NCI-H1105 (cell line): ENCODE measurements at regions not wholly inside any gene's neighbourhood (a gene's known extent, or its start where the extent isn't known, plus 50 kb on each side); places are given as distances from the start of the nearest gene placed in this dataset.
A peak's percentile ranks its signal among the peaks of the same experiment; 100 is the strongest.

ENCODE experiments used
- DNase-seq: peaks from one replicate; lab custom pipeline; 2025; lab: John Stamatoyannopoulos, UW

DNA sequence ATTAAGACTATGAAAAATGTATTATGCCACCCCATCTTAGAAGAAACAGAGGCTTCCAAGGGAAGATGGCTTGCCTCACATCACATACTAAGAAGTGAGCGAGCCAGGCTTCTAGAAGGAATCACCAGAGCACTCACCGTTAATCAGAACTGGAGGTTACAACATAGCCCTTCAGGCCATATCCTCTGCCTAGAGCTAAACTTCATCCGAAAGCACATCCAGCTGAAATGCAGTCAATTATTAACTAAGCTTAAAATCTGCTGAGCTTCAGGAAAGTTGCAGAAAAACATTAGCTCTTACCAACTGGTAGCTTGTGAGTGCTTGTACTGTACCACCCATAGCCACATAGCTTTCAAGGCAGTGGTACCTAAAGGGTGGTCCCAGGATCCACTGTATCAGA, 483.2 kb downstream of the TBL1XR1 start:
- no peak for DNase-seq

DNA sequence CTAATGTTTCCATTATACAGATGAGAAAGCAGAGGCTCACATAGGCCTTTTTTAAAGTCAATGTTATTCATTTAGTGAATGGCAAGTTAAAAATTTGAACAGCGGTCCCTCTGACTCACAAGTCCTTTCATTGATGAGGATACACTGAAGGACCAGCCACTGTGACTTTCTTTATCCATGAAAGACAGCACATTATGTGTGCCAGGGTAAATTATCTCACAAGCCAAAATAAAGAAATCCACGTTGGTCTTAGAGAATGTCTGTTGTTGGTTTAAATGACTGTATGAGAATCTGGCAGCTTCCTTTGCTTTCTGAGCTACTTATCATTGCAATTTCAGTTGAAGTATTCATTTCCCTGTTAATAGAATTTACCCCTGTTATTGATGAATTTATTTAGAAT, 485.1 kb downstream of the TBL1XR1 start:
- DNase-seq: no peak

DNA sequence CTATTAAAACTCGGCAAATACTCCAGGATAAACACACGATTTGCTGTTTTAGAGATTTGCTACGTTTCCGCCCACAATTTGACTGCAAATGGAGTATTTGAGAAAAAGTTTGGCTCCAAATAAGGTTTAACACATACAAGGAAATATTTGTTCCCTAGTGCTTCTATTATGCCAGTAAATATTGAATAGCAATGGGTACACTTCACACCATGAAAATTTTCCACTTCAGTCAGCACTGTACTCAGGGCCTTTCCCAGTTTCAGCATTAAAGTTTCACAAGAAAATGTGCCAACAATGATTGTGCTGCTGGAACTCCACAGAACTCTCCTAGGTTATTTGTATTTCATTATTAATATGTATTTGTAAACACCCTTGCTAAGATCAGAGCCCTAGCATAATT, 498.0 kb downstream of the TBL1XR1 start:
- no peak for DNase-seq

DNA sequence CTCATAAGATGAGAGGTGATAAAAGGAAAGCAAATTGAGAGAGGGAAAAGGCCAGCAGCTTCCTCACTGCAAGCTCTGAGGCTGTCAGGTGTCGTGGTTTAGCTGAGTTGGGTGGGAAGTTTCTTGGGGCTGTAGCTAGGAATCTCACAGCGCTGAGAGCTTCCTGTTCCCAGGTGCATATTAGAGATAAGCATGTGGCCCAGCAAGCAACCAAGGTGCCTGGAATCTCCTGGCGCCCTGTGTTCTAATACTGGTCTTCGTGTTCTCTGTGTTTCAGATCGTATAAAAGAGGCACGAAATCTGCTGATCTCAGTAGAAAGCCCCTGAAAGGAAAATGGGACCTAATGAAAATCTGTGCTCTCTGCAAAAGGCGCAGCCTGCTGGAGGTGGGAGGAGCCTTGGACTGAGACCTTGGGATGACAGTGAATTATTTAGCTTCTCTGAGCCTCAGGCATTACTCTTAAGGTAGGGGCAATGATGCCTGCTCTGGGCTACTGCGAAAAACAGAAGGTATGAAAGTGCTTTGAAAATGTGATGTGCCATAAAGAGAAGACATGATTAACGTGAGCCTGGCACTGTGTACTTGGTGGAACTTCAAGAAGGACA, 499.9 kb downstream of the TBL1XR1 start:
- DNase-seq: no peak

DNA sequence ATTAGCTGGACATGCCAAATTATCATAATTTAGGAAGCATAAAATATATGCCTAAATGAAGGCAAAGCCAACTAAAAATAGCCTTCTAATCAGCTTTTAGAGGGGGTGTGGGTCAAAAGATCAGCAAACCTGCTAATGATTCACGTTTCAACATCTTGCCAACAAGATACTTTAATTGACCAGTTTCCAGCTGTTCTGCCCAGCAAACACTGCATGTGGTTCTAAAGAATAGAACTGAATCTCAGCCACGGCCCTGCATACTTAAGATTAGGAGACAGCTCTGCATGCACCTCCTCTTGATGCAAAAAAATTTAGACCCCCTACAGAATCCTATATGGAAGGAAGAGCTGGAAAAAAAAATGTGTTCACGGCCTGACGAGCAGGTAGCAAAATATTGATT, 500.5 kb downstream of the TBL1XR1 start:
- no peak for DNase-seq

DNA sequence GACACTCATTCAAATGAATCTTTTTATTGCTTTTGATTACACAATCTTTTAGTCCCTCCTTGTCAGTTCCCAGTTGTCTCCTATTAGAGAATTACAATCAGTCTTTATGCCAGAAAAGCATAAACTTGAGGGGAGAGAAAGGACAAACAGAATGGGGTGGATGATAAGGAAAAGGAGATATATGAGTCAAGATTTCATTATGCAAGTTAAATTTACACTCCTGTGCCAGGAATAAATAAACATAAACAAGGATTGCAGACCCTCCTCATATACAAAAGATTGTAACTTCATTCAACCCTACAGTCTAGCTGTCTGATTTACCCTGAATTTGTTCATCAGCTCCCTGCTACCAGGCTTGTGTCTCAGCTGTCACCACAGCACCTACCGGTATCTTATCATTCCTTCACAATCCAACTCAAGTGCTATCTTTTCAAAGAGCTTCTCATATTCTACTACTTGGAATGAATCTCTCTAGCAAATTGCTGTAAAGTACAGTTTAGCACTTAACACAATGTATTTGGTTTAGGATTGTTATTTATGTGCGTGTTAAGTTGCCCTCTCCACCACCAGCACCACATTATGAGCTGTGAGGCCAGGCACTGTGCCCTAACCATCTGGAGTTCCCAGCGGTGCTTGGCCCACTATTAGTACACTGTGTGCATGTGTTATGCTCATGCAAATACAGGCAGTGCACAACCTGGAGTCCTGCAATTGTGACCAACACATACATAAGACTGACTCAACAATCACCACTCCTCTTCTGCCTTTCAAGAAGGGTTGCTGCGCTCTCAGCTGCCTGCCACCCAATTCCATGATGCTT, 504.1 kb downstream of the TBL1XR1 start:
- DNase-seq: no peak

DNA sequence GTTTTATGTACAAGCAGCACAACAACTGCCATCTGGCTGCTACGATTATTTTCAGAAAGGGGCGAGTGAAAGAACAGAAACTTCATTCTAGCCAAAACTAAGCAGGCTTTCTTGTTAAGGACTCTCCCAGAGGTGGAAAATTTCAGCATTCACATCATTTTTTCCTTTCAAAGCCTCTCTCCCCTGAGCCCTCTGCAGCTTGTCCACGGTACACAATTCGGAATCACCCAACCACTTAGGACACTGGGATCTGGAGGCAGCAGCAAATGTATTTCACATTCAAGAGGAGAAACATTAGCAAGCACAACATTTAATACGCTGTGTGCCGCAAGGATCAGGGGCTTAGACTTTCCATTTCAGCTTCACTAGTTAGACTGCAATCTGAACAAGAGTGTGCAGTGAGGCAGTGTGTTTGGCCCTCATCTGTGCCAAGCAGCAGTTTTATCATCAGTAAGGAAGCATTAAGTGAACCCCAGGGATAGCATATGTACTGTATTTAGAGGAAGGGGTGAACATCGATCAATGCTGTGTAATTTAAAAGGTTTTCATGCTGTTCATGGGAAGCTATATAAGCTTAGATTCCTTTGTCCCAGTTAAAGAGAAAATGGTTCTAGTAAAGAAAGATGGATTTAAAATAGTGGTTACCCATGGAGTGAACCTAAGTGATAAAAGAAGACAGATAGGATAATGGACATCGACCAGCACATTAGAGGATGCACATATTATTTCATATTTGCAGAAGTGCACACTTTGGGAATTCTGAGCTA, 504.9 kb downstream of the TBL1XR1 start:
- DNase-seq: no peak

DNA sequence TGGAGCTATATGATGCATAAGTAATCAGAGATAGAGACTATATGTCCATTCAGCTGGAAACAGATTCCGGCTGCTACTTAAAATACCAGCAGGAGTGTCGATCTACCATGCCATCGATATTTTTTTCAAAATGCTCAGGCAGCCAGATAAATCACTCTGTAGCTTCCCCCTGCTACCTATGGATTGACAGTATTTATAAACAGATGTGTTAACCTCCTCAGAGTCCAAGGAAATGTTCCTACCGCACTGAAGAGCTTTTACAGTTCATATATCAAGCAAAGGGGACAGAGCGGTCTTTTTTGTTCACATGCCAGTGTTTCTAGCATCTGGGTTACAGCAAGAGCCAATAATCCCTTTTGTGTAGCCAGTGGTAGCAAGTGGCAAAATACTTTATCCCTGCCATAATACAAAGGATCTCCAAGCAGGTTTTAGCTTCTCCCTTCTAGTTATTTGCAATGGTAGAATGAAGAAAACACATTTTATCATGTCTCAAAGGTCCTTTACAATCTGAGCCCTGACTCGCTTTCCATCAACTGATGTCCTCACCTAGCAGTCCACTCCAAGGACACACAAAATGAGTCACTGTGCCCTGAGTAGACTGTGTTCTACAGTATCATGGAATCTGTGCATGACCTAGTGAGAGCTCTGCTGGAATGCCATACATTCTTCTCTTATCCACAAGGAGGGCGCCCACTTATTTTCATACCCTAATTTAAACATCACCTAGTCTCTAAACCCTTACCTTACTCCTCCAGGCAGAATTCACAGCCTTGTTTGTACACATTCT, 507.0 kb downstream of the TBL1XR1 start:
- DNase-seq: no peak

DNA sequence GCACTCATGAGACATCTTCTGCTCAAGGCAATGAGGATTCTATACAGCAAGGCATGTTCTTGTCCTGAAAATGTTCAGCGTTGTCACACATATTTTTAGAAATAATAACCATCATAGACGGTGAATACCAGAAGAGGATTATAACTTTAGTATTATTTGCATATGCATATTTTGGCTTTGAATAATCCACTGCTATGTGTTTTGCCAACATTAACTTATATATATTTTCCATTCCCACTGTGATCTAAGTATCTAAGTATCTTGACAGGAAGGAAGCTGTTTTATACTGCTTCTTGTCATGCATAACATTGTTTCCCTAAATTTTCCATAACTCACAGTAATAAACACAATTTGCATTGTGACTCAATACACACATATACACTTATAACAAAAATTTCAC, 509.5 kb downstream of the TBL1XR1 start:
- DNase-seq: no peak

DNA sequence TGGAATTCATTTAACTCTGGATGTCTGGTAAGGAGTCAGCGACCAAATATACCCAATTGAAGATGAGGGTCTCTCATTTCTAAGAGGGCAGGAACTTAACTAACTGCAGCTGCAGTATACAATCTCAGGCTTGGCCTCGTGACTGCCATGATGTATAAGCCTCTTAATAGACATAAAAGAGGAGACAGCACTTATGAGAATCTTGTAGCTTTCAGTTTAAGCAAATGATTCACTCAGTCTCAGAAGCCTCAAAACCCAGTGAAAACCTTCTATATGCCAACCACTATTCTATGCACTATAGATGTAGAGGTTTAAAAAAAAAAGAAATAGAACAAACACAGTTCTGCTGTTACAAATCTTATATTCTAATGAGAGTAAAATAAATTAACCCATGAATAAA, 513.9 kb downstream of the TBL1XR1 start:
- DNase-seq: no peak

DNA sequence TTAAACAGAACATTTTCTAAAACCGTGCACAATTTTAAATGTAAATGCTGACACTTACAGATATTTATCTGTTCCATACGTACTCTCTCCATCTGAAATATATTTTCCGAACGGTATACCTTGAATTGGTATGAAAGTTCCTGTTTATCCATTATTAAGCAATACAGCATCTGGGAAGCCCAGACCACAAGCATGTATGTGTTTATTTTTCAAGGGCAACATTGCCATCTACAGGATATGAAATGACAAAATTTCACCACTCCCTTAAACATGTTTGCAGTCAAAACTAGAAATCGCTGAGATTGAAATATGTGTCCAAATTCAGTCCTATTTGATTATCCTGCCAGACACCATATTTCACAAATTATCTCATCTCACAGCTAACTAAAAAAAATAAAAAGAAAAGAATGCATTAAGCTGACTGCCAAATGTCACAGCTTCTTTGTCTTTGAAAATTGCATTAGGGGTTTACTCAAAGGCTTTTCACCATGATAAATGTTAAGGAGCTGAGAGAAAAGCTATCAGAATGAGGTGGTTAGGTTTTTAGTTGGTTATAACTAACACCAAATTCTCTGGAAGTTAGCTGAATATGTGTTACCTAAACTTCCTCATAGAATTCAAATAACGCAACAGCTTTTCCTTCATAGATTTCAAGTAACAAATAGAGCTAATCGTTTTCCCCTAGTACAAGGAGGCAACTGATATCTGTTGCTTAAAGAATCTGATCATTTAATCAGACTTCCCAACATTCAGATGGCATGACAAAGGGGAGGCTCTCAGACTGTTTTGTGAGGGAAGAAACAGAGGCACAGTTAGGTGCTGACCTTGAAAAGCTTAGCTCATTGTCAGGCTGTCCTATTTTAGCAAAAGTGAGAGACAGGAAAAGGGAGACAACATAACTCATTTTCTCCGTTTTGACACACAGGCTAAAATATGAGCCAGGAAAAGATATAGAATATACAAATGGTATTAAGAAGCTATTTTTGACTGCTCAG, 533.1 kb downstream of the TBL1XR1 start:
- peak; percentile 76 for DNase-seq

DNA sequence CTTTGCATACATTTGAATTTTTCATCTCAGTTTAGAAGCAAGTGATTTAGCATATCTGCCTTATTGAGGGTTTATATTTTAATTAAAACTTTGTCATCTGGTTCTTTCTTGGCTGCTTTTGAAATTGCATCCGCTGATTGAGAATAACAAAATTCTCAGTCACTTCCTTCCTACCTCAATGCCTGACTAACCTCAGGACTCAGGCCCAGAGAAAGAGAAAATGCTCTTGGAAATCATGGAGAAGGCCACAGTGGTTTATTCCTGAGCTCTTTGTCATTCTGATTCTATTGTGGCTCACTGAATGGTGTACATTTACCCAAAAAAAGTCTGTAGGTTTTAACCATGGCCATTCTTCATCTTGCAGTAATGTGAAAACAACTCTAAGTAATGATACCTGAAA, 533.9 kb downstream of the TBL1XR1 start:
- no peak for DNase-seq

DNA sequence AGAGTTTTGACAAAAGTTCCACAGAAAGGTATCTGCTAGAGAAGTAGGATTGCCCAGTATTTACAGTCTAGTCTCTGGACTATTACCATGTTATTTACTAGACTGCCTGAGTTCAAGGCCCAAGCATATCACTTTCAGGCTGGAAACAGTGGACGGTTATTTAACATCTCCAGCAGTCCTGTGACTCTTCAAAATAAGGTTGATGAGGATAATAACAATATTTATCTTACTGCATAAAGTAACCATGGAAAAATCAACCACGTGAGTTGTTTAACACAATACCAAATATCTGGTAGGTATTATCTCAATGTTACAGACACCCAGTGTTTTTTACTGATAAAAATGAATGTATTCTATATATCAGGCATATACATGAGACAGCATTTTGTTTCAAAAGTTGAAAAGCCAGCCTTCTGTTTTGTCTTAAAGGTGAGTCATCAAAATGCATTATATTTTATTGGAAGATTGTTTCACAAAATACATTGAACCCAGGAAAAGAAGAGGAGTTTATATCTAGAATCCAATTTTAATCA, 535.8 kb downstream of the TBL1XR1 start:
- DNase-seq: no peak

DNA sequence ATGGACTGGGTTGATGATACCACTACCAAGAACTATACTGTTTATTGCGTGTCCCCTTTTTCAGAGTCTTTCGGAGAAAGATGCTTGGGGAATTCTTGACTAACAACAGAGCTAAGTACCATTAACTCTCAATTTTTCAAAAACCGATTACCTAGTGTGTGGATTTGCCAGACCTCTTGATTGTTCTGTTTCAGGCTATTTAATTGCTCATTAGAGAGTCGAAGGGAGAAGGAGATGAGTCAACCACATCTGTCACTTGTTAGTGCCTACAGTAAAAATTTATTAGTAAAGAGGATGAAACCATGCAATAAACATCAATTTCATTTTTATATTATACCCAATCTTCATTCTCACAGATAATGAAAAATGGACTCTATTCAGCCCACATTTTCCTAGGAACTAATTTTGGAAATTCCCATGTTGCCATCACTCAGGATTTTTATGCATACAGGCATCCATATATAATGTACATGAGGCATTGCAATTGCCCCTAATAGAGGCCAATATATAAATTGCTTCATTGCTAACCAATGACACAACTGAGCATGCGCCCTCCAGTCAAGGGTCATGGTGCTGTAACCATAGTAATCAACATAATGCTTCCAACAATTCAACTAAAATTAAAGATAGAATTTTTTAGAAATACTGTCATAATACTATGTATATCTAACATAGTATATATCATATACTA, 541.7 kb downstream of the TBL1XR1 start:
- no peak for DNase-seq

DNA sequence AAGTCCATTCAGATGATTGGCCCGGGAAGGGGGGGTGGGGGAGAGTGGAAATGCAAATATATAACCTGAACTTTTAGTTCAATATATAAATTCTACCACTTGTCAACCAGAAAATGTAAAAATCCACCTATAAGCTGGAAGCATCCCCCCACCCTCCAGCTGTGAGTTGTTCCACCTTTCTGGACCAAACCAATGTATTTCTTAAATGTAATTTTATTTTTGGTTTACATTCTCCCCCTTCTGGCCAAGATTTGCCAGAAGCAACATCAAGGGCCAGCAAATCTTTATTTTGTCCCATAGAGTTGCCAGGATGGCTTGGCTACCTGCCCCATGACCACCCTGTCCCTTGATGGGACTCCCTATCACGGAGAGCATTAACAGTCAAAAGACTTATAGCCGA, 545.7 kb downstream of the TBL1XR1 start:
- no peak for DNase-seq

DNA sequence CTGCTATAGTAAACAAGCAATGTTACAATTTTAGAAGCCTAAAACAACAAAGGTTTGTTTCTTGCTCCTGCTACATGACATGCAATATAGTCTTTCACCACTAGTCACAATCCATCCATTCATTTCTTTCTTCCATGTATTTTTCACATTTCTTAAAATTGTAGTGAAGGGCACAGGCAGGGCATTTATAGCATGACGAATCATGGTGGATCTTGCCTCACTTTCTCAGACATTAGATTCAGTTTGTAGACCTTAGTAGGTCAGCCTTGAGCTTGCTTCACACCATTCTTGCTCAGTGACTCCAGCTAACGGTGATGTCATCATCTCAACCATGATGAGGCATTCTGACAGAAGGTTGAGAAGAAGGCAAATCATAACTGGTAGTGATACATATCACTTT, 546.8 kb downstream of the TBL1XR1 start:
- no peak for DNase-seq

DNA sequence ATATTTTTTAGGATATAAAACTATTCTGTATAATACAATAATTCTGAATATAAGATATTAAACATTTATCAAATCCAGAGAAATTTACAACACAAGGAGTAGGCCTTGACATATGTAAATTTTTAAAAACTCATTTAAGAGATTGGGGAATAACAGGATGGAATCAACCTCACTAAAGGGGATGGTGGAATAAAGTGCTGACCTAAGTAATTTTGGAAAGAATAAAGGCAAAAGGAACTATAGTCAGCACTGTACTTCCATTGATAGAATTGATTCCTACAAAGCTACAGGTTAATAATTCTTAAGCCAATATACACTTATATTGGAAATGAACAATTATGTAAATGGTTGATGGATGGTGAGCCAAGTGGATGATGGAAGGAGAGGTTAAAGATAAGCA, 549.3 kb downstream of the TBL1XR1 start:
- DNase-seq: no peak

DNA sequence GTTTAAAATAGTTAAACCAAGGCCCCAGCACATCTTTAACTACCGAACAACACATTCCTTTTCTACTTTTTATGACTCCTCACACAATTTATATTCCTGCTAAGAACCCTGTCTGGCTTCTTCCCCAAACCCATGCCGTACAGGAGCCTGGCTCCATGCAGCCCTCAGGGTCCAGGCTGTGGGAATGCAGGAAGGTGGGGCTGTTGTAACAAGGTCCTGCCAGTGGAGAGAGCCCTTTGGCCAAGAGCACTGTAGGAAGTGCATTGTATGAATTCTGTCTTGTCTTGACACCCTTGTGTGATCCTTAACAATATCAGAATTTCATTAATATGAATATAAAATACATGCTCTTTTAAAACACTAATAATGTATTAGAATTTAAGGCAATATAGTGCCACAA, 563.8 kb downstream of the TBL1XR1 start:
- DNase-seq: no peak

DNA sequence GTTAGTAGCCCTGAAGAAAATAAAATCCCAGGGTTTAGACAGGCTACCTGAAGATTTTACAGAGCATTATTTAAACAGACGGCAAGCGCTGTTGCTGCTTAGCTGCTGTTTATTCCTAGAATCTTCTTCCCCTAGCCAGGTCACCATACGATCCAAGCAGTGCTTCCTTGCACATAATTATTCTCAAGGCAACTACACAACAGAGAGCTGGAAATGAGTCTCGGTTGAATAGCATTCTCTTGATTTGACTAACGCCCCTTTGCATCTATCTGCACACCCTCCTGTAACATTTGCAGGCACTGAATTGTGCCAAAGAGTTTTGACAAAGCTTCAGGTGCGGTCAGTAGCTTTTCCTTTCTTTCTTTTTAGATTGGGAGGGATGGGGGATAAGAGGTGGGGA, 564.4 kb downstream of the TBL1XR1 start:
- no peak for DNase-seq

DNA sequence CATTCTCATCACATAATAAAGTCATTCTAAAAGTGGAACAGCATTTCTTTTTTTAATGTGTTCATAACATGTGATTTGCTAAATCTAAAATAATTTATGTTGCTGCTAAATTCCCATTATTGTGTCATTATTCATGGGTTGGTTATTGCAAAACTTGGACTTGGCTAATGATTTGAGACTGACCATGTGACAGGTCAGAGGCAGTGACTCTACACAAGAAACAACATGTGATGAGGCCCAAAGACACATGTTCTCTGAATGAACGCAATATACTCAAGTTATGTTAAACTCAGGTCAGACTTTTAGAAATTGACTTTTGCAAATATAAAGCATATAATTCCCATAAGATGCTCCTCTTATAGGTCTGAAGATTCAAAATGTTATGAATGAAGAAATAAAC, 566.1 kb downstream of the TBL1XR1 start:
- DNase-seq: no peak
